NCI-H1436 treated with DMSO at 0.1 percent for 48 hours (cell line): ENCODE measurements at regions not wholly inside any gene's neighbourhood (a gene's known extent, or its start where the extent isn't known, plus 50 kb on each side); places are given as distances from the start of the nearest gene placed in this dataset.

Experiments
- DNase-seq: peaks from one replicate; lab custom pipeline; 2025; lab: John Stamatoyannopoulos, UW

DNA sequence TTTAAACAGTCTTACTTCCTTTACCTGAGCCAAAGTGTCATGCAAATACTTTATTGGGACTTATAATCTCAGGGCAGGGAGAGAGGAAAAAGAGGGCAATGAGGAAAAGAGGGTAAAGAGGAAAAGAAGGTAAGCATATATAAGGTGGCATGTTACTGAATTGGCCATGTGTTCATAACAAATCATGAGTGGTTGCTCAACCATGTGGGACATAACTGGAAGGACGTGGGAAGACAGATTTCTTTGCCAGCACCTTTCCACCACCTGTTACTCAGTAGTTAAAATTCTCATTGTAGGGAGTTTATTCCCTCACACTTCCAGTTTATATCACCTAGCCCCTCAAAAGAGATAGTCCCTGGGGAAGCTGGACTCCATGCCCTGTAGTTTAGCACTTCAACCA lies 54.7 kb upstream of the TPRG1 start:
- DNase-seq, result no peak

DNA sequence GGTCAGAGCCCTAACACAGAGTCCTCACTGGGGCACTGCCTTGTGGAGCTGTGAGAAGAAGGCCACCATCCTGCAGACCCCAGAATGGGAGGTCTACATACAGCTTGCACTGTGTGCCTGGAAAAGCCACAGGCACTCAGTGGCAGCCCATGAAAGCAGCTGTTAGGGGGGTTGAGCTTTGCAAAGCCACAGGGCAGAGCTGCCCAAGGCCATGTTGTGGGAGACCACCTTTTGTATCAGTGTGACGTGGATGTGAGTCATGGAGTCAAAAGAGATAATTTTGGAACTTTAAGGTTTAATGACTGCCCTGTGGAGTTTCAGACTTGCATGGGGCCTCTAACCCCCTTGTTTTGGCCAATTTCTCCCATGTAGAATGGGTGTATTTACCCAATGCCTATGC lies 52.9 kb upstream of the TPRG1 start:
- DNase-seq, result no peak

GRCh38 chr3:189119950-189120349 lies 51.8 kb upstream of the TPRG1 start:
- no peak for DNase-seq

DNA sequence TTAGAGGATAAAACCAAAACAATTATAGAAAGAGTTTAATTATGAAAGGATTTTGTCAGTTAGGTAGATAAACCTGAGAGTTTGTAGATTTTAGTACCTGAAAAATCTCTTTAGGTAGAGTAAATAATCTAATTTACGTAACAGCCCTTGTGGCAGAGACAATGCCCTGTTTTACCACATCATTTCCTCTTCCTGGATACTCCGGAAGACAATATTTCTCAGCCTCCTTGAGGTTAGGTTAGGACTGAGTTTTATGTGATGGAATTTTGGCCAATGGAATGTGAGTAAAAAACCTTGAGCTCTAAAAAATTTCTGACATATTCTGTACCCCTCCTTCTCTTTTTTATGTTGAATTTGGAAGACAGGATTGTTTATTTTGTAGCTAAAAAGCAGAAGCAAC lies 50.7 kb upstream of the TPRG1 start:
- DNase-seq, result no peak
